ENCODE measurements at regions not wholly inside any gene's neighbourhood (a gene's known extent, or its start where the extent isn't known, plus 50 kb on each side); places are given as distances from the start of the nearest gene placed in this dataset.

DNA sequence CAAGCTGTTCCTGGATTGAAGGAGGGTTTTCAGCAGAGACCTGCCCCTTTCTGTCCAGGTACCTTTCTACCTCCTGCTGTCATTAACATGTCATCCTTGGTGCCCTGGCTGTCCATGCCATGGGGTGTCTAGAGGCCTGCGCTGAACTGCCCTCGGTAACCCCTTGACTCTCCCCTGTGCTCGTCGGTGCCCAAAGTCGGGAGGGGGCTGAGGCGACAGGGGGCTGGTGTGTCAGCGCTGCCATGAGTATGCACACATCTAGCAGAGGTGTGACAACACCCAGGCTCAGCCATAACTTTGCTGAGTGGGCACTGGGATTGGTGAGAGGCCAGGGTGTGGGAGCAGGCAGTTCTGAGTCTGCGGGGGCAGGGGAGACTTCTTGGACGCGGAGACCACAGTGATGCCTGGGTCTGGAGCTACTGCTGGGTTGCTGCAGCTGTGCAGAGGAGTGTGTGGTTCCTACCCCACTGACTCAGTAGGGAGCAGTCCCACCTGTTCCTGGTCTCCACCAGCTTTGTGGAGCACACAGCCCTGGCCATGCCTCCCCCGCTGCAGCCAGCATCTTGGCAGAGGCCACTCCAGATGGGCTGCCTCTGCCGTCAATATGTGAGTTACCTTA is 376.2 kb upstream of the SEMA3C start:
- TF ChIP-seq, protein P1, sequence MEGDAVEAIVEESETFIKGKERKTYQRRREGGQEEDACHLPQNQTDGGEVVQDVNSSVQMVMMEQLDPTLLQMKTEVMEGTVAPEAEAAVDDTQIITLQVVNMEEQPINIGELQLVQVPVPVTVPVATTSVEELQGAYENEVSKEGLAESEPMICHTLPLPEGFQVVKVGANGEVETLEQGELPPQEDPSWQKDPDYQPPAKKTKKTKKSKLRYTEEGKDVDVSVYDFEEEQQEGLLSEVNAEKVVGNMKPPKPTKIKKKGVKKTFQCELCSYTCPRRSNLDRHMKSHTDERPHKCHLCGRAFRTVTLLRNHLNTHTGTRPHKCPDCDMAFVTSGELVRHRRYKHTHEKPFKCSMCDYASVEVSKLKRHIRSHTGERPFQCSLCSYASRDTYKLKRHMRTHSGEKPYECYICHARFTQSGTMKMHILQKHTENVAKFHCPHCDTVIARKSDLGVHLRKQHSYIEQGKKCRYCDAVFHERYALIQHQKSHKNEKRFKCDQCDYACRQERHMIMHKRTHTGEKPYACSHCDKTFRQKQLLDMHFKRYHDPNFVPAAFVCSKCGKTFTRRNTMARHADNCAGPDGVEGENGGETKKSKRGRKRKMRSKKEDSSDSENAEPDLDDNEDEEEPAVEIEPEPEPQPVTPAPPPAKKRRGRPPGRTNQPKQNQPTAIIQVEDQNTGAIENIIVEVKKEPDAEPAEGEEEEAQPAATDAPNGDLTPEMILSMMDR (IDR thresholded peaks at IDR 0.05; ENCODE audit: low read depth, low read length), result no peak
- TF ChIP-seq POLR2A (IDR thresholded peaks at IDR 0.05; ENCODE audit: extremely low read depth, insufficient read length), result no peak
- TF ChIP-seq, protein P2, sequence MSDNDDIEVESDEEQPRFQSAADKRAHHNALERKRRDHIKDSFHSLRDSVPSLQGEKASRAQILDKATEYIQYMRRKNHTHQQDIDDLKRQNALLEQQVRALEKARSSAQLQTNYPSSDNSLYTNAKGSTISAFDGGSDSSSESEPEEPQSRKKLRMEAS (IDR thresholded peaks at IDR 0.05; ENCODE audit: low read depth, low read length), result no peak
